ENCODE measurements at regions not wholly inside any gene's neighbourhood (a gene's known extent, or its start where the extent isn't known, plus 50 kb on each side); places are given as distances from the start of the nearest gene placed in this dataset.

GRCh38 chr2:163046615-163047014 is 208.0 kb upstream of the KCNH7 start:
- TF ChIP-seq GATA3 (IDR thresholded peaks at IDR 0.05; ENCODE audit: low read depth, low read length) (no peak), GATA2 (IDR thresholded peaks at IDR 0.05; ENCODE audit: low read depth, low read length) (no peak)

All from SH-SY5Y (cell line).